CD14-positive monocyte (primary cell): ENCODE measurements at regions not wholly inside any gene's neighbourhood (a gene's known extent, or its start where the extent isn't known, plus 50 kb on each side); places are given as distances from the start of the nearest gene placed in this dataset.
A peak's percentile ranks its signal among the peaks of the same experiment; 100 is the strongest.

Source experiments
- DNase-seq, 3 donors: peaks; one replicate each; pipeline ENCODE4 v3.0.0-alpha.2; 2011 to 2022
- H2AFZ ChIP-seq: 2 replicates; pipeline ENCODE4 v1.6.0; 2012; ENCODE audit warnings: mild to moderate bottlenecking, low read depth, low read length, inconsistent platforms; ENCODE audit not compliant: insufficient read depth, poor library complexity, severe bottlenecking
- H3K27ac ChIP-seq, 2 donors: 1 replicate in 1 of 2; 2 replicates in 1 of 2; pipeline ENCODE4 v1.5.1; 2012 to 2013; ENCODE audit warnings: low read length in 2 of 2, control low read depth in 1 of 2, inconsistent platforms in 1 of 2, low read depth in 1 of 2, mild to moderate bottlenecking in 1 of 2
- H3K27me3 ChIP-seq, 2 donors: one replicate each; pipeline versions ENCODE4 v1.6.0 to v1.6.1; 2011 to 2013; ENCODE audit warnings: low read length in 2 of 2; ENCODE audit not compliant: control insufficient read depth in 2 of 2, insufficient read depth in 2 of 2
- H3K36me3 ChIP-seq, 2 donors: replicated peaks in 1 of 2; 1 replicate in 1 of 2; 2 replicates in 1 of 2; pipeline versions ENCODE4 v1.5.1 to v1.6.1; 2012 to 2013; ENCODE audit warnings: low read length in 2 of 2, control low read depth in 1 of 2, inconsistent platforms in 1 of 2, mild to moderate bottlenecking in 1 of 2; ENCODE audit not compliant: insufficient read depth in 2 of 2, control insufficient read depth in 1 of 2
- H3K4me1 ChIP-seq, 2 donors: 1 replicate in 1 of 2; 2 replicates in 1 of 2; pipeline versions ENCODE4 v1.5.1 to v1.6.1; 2012 to 2013; ENCODE audit warnings: low read length in 2 of 2, control low read depth in 1 of 2, inconsistent platforms in 1 of 2, mild to moderate bottlenecking in 1 of 2, moderate library complexity in 1 of 2; ENCODE audit not compliant: insufficient read depth in 2 of 2, control insufficient read depth in 1 of 2
- H3K4me2 ChIP-seq: replicated peaks from 2 replicates; pipeline ENCODE3; 2012; ENCODE audit warnings: low read length, moderate library complexity, mild to moderate bottlenecking; ENCODE audit not compliant: poor library complexity, severe bottlenecking; ENCODE audit errors: extremely low read depth
- H3K4me3 ChIP-seq, 3 experiments: fragments of 200-600 bp in 1 of 3; sonication (generic) in 1 of 3; replicated peaks in 1 of 3; 1 replicate in 2 of 3; 2 replicates in 1 of 3; pipeline ENCODE4 v1.5.1; 2011 to 2013; ENCODE audit warnings: low read length in 3 of 3, mild to moderate bottlenecking in 3 of 3, control low read depth in 2 of 3, low read depth in 2 of 3, inconsistent platforms in 1 of 3, moderate library complexity in 1 of 3
- H3K79me2 ChIP-seq: 2 replicates; pipeline ENCODE4 v1.6.0; 2012; ENCODE audit warnings: mild to moderate bottlenecking, control low read depth, inconsistent platforms, low read length, moderate library complexity; ENCODE audit not compliant: insufficient read depth
- H3K9ac ChIP-seq: 2 replicates; pipeline ENCODE4 v1.6.0; 2017; ENCODE audit warnings: low read length, mild to moderate bottlenecking; ENCODE audit not compliant: insufficient read depth, poor library complexity, severe bottlenecking
- H3K9me3 ChIP-seq, 2 donors: replicated peaks in 1 of 2; 1 replicate in 1 of 2; 2 replicates in 1 of 2; pipeline versions ENCODE4 v1.5.1 to v1.6.1; 2012 to 2013; ENCODE audit warnings: low read length in 2 of 2, control low read depth in 1 of 2; ENCODE audit not compliant: control insufficient read depth in 1 of 2, insufficient read depth in 1 of 2
- H4K20me1 ChIP-seq: 2 replicates; pipeline ENCODE4 v1.6.0; 2012; ENCODE audit warnings: mild to moderate bottlenecking, low read length, control low read depth, moderate library complexity; ENCODE audit not compliant: insufficient read depth
- H3K27ac Mint-ChIP-seq, 7 donors: one replicate each; pipeline ENCODE4 v1.8.0; 2020; ENCODE audit warnings: mild to moderate bottlenecking in 7 of 7, mixed read lengths in 7 of 7, moderate library complexity in 6 of 7, inconsistent platforms in 2 of 7
- H3K27me3 Mint-ChIP-seq, 3 donors: one replicate each; pipeline ENCODE4 v1.8.0; 2021 to 2022; ENCODE audit warnings: low read depth in 3 of 3, mild to moderate bottlenecking in 3 of 3, mixed read lengths in 3 of 3, moderate library complexity in 3 of 3, inconsistent platforms in 1 of 3
- H3K36me3 Mint-ChIP-seq, 2 donors: one replicate each; pipeline ENCODE4 v1.8.0; 2020; ENCODE audit warnings: mixed read lengths in 2 of 2, inconsistent platforms in 1 of 2, mild to moderate bottlenecking in 1 of 2
- H3K4me1 Mint-ChIP-seq: one replicate; pipeline ENCODE4 v1.8.0; 2020; ENCODE audit warnings: mild to moderate bottlenecking, mixed read lengths
- H3K4me3 Mint-ChIP-seq, 2 donors: one replicate each; pipeline ENCODE4 v1.8.0; 2020; ENCODE audit warnings: mild to moderate bottlenecking in 2 of 2, mixed read lengths in 2 of 2, moderate library complexity in 1 of 2
- H3K9me3 Mint-ChIP-seq, 7 donors: one replicate each; pipeline ENCODE4 v1.8.0; 2020 to 2022; ENCODE audit warnings: mixed read lengths in 7 of 7, mild to moderate bottlenecking in 6 of 7, moderate library complexity in 6 of 7, inconsistent platforms in 2 of 7
- CTCF ChIP-seq: fragments of 200-600 bp; IDR thresholded peaks from one replicate; pipeline ENCODE4 v1.8.0; 2022; ENCODE audit warnings: antibody characterized with exemption, mild to moderate bottlenecking
- WGBS: methylation state at CpG from one replicate; pipeline ENCODE4 v1.1.5; 2013; ENCODE audit warnings: missing lambda C conversion rate; ENCODE audit not compliant: insufficient coverage; 5-methylcytosine and 5-hydroxymethylcytosine counted together
- intact Hi-C, 2 donors: fragments of 100-400 bp; cut with micrococcal nuclease; formaldehyde crosslinking; loops; one replicate each; pipeline versions ENCODE4 v1.15.0 to v1.15.1; 2023

- 95% methylated on average over 16 of the region's 18 CpGs for WGBS
- H3K36me3 Mint-ChIP-seq = no peaks in the 10 kb centered on the region
- H2AFZ ChIP-seq = no peak overlapping the region
Measured at GRCh38 chr1:47656719-47657685, 219.2 kb downstream of the FOXD2 start.

More at GRCh38 chr1:47656719-47657685, 219.2 kb downstream of the FOXD2 start:
- Mint-ChIP-seq H3K27ac (peak overlapping the region in 1 of 7 donors; percentile 49), H3K4me1 (no peaks in the 10 kb centered on the region), H3K27me3 (peaks cover 2 to 7% (median 7%) of the 10 kb centered on the region in 3 donors), H3K4me3 (no peak overlapping the region), H3K9me3 (peaks cover 0 to 1% (median 0%) of the 10 kb centered on the region in 7 donors)
- no peaks in the 10 kb centered on the region for H3K27me3 ChIP-seq
- H3K4me3 ChIP-seq = no peak overlapping the region
- no peak for TF ChIP-seq CTCF
- H3K9me3 ChIP-seq = no peaks in the 10 kb centered on the region
- no peak for DNase-seq
- no peaks in the 10 kb centered on the region for H3K79me2 ChIP-seq
- no peak overlapping the region for H3K27ac ChIP-seq
- no peaks in the 10 kb centered on the region for H4K20me1 ChIP-seq
- H3K9ac ChIP-seq = no peak overlapping the region
- H3K36me3 ChIP-seq = no peaks in the 10 kb centered on the region
- H3K4me1 ChIP-seq = no peaks in the 10 kb centered on the region
- intact Hi-C loops = no loop called here
- no peak overlapping the region for H3K4me2 ChIP-seq
